NCI-H748 (cell line): ENCODE measurements at regions not wholly inside any gene's neighbourhood (a gene's known extent, or its start where the extent isn't known, plus 50 kb on each side); places are given as distances from the start of the nearest gene placed in this dataset.
"Not testable (repeated sequence)": the region's sequence is repeated elsewhere in the genome, so short reads cannot be mapped to it uniquely, and the experiment has no call there.

ENCODE experiments used
- DNase-seq: peaks from one replicate; lab custom pipeline; 2025; ENCODE audit not compliant: unreplicated experiment; lab: John Stamatoyannopoulos, UW

- DNase-seq = no peak
Observed at GRCh38 chr1:229142471-229142870, 128.4 kb upstream of the RAB4A start.

GRCh38 chr1:229146647-229147046, 124.3 kb upstream of the RAB4A start:
- DNase-seq = no peak

GRCh38 chr1:229147072-229147471, 123.8 kb upstream of the RAB4A start:
- no peak for DNase-seq

- peak; percentile 88 for DNase-seq
Observed at GRCh38 chr1:229148041-229148671, 122.8 kb upstream of the RAB4A start.

GRCh38 chr1:229148743-229149142, 122.2 kb upstream of the RAB4A start:
- DNase-seq = no peak

- DNase-seq = no peak
Observed at GRCh38 chr1:229149435-229149834, 121.5 kb upstream of the RAB4A start.

- no peak for DNase-seq
Observed at GRCh38 chr1:229150518-229150917, 120.4 kb upstream of the RAB4A start.

- DNase-seq = not testable (repeated sequence)
Observed at GRCh38 chr1:229151412-229151811, 119.5 kb upstream of the RAB4A start.

- DNase-seq = no peak
Observed at GRCh38 chr1:229152311-229152710, 118.6 kb upstream of the RAB4A start.

- DNase-seq = no peak
Observed at GRCh38 chr1:229153955-229154548, 116.9 kb upstream of the RAB4A start.

GRCh38 chr1:229154811-229155210, 116.1 kb upstream of the RAB4A start:
- no peak for DNase-seq

GRCh38 chr1:229155472-229155871, 115.4 kb upstream of the RAB4A start:
- DNase-seq = no peak

- DNase-seq = no peak
Observed at GRCh38 chr1:229156872-229157271, 114.0 kb upstream of the RAB4A start.

- no peak for DNase-seq
Observed at GRCh38 chr1:229157480-229157879, 113.4 kb upstream of the RAB4A start.

GRCh38 chr1:229158341-229158921, 112.5 kb upstream of the RAB4A start:
- DNase-seq = no peak

GRCh38 chr1:229158927-229159326, 112.0 kb upstream of the RAB4A start:
- DNase-seq = no peak

GRCh38 chr1:229159668-229160544, 111.0 kb upstream of the RAB4A start:
- DNase-seq = peak; percentile 78

- DNase-seq = no peak
Observed at GRCh38 chr1:229161740-229162139, 109.2 kb upstream of the RAB4A start.

GRCh38 chr1:229162825-229163515, 107.9 kb upstream of the RAB4A start:
- DNase-seq = no peak

GRCh38 chr1:229164348-229164747, 106.6 kb upstream of the RAB4A start:
- DNase-seq = no peak
